ENCODE measurements at regions not wholly inside any gene's neighbourhood (a gene's known extent, or its start where the extent isn't known, plus 50 kb on each side); places are given as distances from the start of the nearest gene placed in this dataset.

DNA sequence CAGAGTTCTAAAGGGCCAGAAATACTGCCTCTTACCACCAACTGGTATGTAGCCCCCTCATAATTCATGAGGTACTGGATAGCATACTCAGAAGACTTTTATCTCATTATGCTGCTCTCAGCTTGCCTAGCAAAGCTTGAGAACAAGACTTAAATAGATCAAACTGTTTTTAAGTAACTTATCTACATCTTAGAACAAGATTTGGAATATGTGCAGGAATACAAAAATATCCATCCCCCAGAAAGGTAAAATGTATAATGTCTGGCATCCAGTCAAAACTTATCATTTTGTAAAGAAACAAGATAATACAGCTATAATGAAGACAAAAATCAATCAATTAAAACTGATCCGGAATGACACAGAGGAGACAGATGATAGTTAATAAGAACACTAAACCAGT is 400.4 kb upstream of the TGFBR2 start:
- TF ChIP-seq, protein P1, sequence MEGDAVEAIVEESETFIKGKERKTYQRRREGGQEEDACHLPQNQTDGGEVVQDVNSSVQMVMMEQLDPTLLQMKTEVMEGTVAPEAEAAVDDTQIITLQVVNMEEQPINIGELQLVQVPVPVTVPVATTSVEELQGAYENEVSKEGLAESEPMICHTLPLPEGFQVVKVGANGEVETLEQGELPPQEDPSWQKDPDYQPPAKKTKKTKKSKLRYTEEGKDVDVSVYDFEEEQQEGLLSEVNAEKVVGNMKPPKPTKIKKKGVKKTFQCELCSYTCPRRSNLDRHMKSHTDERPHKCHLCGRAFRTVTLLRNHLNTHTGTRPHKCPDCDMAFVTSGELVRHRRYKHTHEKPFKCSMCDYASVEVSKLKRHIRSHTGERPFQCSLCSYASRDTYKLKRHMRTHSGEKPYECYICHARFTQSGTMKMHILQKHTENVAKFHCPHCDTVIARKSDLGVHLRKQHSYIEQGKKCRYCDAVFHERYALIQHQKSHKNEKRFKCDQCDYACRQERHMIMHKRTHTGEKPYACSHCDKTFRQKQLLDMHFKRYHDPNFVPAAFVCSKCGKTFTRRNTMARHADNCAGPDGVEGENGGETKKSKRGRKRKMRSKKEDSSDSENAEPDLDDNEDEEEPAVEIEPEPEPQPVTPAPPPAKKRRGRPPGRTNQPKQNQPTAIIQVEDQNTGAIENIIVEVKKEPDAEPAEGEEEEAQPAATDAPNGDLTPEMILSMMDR (IDR thresholded peaks at IDR 0.05): no peak
- intact Hi-C loops (cut with DNase I; ENCODE audit: low total_unique reads): no loop called here
- H3K27ac ChIP-seq: no peak overlapping the region
- H3K36me3 ChIP-seq: no peaks in the 10 kb centered on the region
- H3K27me3 ChIP-seq: no peaks in the 10 kb centered on the region
- H3K9me3 ChIP-seq: no peaks in the 10 kb centered on the region
- DNase-seq: no peak
- no peak overlapping the region for H3K4me3 ChIP-seq
- H3K4me1 ChIP-seq: peaks cover 0 to 4% (median 0%) of the 10 kb centered on the region in 4 donors

DNA sequence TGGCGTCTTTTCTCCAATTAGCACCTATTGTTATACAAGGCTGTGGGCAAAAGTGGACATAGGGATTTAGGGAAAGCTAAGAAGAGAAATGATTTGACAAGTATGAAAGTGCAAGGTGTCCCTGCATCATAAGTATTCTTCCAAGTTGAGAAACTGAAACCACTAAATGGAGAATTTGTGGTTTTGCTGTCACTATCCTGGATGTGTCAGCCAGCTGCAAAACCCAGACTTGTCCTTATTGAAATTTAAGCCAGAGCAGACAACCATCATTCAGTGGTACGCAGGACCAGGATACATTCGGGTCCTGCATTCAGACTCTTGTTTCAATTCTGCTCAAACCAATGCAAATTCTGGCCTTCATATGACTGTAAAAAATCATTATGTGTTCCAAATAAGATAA is 384.8 kb upstream of the TGFBR2 start:
- H3K27me3 ChIP-seq: no peaks in the 10 kb centered on the region
- H3K4me3 ChIP-seq: no peak overlapping the region
- H3K9me3 ChIP-seq: peaks cover 0 to 3% (median 0%) of the 10 kb centered on the region in 3 donors
- DNase-seq: no peak
- no peaks in the 10 kb centered on the region for H3K36me3 ChIP-seq
- intact Hi-C loops (cut with DNase I; ENCODE audit: low total_unique reads): no loop called here
- no peak overlapping the region for H3K27ac ChIP-seq
- TF ChIP-seq, protein P1 (IDR thresholded peaks at IDR 0.05): no peak
- H3K4me1 ChIP-seq: peaks cover 0 to 2% (median under 1%) of the 10 kb centered on the region in 4 donors

DNA sequence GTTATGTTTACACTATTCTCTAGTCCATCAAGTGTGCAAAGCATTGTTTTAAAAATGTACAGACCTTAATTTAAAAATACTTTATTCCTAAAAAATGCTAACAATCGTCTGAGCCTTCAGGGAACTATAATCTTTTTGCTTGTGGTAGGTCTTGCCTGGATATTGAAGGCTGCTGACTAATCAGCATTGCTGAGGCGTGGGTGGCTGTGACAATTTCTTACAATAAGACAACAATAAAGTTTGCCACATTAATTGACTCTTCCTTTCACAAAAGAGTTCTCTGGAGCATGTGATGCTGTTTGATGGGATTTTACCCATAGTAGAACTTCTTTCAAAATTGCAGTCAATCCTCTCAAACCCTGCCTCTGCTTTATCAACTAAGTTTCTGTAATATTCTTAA is 384.0 kb upstream of the TGFBR2 start:
- Histone ChIP-seq H3K27ac (no peak overlapping the region), H3K36me3 (no peaks in the 10 kb centered on the region), H3K9me3 (peaks cover 0 to 3% (median 0%) of the 10 kb centered on the region in 3 donors), H3K4me3 (no peak overlapping the region), H3K27me3 (no peaks in the 10 kb centered on the region), H3K4me1 (peaks cover 0 to 10% (median 8%) of the 10 kb centered on the region in 4 donors)
- intact Hi-C loops (cut with DNase I; ENCODE audit: low total_unique reads): no loop called here
- TF ChIP-seq, protein P1 (IDR thresholded peaks at IDR 0.05): no peak
- DNase-seq: no peak

DNA sequence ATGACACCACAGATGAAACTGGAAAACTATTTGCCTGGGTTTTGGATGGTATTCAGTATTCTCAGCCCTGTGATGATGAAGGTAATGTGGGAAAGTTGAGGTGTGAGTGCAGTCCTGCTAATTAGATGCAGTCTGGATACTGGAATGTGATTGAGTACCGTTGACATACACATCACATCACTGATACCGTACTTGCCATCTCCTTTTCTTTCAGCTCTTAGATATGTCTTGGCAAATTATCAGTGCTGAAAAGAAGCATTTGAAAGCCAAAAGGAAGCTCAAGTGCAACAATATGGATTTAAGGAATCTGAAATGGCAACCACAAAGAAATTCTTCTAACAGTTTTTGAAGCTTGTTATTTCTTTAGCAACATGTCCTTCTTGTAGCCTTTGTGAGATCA is 381.4 kb upstream of the TGFBR2 start:
- H3K9me3 ChIP-seq: peaks cover 0 to 3% (median 0%) of the 10 kb centered on the region in 3 donors
- no peak for DNase-seq
- intact Hi-C loops (cut with DNase I; ENCODE audit: low total_unique reads): no loop called here
- H3K27ac ChIP-seq: no peak overlapping the region
- H3K4me1 ChIP-seq: peaks cover 0 to 26% (median 15%) of the 10 kb centered on the region in 4 donors
- H3K27me3 ChIP-seq: no peaks in the 10 kb centered on the region
- TF ChIP-seq, protein P1 (IDR thresholded peaks at IDR 0.05): no peak
- no peaks in the 10 kb centered on the region for H3K36me3 ChIP-seq
- H3K4me3 ChIP-seq: no peak overlapping the region

DNA sequence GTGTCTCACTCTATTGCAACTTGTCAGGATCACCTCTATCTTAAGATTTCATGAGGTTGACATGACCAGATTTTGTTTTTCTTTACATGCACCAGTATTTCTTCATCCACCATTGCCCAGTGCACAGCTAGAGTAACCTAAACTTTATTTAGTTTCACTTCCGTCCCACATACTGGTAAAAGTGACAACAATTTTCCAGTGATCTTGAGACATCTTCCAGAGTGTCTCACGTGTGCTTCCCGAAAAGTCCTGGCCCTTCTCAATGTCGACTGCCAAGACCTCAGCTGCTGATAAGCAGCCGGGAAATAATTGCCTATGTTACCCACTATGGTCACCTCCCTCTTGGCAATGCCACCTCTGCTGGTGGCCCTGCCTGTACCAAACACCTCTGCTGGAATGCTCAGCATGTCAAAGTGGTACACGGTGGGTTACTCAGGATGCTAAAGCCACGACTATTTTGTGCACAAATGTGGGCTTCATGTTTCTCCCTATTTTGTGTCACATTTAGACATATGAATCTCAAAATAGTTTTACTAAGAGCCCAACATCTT is 379.7 kb upstream of the TGFBR2 start:
- no peak overlapping the region for H3K4me3 ChIP-seq
- H3K4me1 ChIP-seq: peaks cover 0 to 26% (median 15%) of the 10 kb centered on the region in 4 donors
- TF ChIP-seq, protein P1 (IDR thresholded peaks at IDR 0.05): no peak
- H3K36me3 ChIP-seq: no peaks in the 10 kb centered on the region
- peak overlapping the region; percentile 39 to 49 for H3K27ac ChIP-seq
- intact Hi-C loops (cut with DNase I; ENCODE audit: low total_unique reads): no loop called here
- H3K9me3 ChIP-seq: peaks cover 0 to 3% (median 0%) of the 10 kb centered on the region in 3 donors
- DNase-seq: no peak
- H3K27me3 ChIP-seq: no peaks in the 10 kb centered on the region

All from tibial artery (tissue), 4 donors.